ENCODE measurements at regions not wholly inside any gene's neighbourhood (a gene's known extent, or its start where the extent isn't known, plus 50 kb on each side); places are given as distances from the start of the nearest gene placed in this dataset.

DNA sequence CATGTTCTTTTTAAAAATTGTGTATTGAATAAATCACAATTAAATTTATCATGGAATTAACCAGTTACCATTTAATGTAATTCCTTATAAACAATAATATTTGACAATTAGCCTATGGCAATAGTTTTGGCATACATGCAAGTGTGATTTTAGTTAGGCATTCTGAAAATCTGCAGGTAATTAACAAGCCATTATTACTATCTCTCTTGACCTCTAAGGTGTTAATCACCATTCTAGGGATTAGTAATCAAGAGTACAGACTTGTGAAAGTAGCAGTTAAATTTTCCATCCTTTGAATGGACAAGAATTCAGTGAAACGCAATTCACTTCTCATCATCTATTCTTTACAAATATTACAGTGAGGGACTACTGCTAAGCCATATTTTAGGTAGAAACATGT is 127.7 kb upstream of the CHST9 start:
- TF ChIP-seq POLR2A (IDR thresholded peaks at IDR 0.05) (no peak), CTCF (IDR thresholded peaks at IDR 0.05) (no peak)
